GM21390 (cell line): ENCODE measurements at regions not wholly inside any gene's neighbourhood (a gene's known extent, or its start where the extent isn't known, plus 50 kb on each side); places are given as distances from the start of the nearest gene placed in this dataset.

Experiments
- ATAC-seq: cut with Tn5 transposase; IDR thresholded peaks from one replicate; pipeline ENCODE4 v1.9.1; 2021; ENCODE audit not compliant: unreplicated experiment

DNA sequence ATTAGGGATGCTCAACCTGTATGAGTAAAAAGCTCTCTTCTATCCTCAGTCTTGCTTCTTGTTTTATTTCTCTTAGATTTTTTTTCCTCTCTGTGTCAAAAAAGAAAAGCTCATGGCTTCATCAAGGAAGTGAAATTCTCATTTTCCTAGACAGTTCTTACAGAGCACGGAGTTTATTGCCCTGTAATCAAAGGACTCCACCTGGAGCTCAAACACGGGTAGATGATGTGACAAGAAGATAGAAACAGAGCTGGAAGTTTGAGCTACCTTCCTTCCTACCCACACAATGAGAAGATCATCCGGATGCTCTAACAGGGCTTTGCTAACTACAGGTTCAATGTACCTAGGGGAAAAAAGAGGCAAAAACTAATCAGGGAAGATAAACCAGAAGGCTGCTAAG, 564.8 kb downstream of the MED13L start:
- no peak for ATAC-seq

DNA sequence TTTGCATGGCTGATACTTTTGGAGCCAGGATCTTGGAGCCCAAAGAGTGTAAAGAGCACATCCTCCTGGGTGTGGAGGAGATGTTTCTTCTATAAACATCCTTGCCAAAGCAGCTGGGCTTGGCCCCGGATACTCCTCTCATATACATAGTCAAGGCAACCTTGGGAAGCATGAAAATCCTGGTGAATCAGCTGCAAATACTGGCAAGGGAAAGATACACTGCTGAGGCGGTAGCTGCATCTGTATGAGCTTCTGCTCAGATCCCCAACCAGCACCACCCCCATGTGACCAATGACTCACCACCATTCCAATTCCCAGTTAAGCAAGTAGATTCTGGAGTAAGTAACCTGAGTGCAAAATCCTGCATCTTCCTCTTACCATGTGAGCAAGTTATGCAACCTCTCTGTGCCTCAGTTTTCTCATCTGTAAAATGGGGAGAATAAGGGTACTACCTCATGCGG, 567.4 kb downstream of the MED13L start:
- ATAC-seq: no peak

DNA sequence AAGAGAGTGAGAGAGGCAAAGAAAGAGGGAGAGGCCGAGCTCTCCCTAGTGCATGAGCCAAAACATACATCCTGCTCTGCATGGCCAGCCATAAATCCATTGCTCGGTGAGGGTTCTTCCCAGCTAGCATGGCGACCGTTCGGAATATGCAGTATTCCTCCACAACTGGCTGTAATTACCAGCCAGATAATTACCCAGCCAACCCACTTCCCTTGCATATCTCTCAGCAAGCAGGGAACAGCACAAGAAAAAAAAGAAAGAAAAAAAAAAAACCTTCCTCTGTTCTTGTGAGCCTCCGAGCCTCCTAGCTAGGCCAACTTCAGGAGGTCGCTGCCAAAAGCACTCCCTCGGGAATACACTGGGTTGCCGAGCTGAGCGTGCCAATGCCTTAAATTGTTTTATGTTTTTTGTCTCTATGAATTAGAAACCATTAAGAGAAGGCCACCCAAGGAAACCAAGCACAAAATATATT, 567.9 kb downstream of the MED13L start:
- no peak for ATAC-seq

DNA sequence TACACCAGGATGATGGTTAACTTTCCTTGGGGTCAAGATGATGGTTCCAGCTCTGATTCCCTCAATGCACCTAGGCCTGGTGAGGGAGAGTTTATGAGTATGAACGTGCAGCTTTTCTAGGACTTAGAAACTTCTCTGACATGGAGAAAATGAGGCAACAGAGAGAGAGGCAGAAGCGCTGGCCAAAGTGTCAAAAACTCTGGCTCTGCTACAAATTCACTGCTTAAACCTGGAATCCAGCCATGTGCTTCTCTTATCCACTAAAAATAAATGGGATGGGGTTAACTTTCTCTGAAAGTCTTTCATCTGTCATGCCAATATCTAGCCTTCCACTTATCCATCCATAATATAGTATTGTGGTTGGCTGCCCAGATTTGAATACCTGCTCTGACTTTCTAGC, 568.7 kb downstream of the MED13L start:
- no peak for ATAC-seq

DNA sequence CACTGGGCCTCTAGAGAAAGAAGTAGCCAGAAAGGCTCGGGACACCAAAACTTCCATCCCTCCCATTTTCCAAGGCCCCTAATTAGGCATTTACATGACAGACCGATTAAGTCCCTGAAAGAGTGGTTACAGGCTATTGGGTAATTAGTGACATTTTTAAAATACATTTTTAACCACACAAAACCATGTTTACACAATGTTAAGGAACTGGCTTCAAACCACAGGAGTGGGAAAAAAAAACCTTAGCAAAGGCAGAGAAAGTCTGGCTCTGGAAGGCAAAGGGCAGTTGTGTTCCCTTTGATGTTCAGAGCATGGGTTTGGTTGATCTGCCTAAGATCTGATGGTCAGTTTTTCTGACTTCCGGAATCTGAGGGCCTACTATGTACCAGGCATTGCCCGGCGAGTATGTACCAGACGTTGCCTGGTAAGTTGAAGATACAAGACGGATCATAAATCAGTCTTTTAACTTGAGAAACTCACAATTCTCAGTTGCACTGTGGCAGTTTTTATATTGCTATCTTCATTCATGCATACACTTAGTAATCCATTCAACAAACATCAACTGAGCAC, 576.5 kb downstream of the MED13L start:
- ATAC-seq: no peak

DNA sequence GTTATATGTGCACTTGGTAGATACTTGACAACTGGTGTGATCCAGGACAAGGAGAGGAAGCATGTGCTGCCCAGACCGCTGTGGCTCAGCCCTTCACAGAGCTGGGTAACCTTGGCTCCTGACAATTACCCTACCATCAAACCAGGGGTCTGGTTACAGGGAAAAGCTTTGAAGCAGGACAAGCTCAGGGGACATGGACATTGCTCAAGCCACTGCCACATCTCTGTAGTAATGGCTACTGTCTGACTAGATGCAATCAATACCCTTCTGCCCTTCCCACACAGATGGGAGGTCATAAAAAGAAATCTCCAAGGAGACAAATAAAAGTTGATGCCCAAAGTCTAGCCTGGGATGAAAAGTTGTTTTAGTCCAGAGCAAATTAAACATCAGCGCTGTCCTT, 577.4 kb downstream of the MED13L start:
- ATAC-seq: no peak

DNA sequence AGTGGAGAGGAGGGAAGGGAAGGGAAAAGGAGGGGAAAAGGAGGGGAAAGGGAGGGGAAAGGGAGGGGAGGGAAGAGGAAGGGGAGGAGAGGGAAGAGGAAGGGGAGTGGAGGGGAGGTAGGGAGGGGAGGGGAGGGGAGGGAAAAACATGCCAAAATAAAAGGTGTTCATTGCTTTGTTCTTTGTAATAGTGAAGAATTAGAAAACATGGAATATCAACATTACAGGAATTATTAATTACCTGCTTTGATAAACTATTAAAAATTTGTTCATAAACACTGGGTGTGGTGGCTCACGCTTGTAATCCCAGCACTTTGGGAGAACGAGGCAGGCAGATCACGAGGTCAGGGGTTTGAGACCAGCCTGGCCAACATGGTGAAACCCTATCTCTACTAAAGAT, 579.2 kb downstream of the MED13L start:
- no peak for ATAC-seq

DNA sequence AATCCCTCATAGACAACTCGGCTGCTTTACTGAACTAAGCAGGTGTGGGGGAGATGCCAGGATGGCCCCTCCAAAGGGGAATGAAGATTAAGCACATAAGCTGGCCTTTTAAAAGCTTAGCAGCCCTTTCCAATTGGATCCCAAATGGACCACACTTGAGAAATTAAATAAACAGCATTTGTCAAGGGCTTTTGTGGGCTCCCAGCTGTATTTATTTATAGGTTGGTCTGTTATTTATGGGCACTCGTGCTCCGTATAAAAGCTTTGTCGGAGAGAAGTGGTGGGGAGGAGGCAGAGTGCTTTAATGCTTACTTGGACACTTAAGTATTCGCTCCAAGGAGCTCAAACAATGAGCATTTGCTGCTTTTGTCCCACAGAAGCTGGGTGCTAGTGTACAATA, 580.2 kb downstream of the MED13L start:
- ATAC-seq: no peak

DNA sequence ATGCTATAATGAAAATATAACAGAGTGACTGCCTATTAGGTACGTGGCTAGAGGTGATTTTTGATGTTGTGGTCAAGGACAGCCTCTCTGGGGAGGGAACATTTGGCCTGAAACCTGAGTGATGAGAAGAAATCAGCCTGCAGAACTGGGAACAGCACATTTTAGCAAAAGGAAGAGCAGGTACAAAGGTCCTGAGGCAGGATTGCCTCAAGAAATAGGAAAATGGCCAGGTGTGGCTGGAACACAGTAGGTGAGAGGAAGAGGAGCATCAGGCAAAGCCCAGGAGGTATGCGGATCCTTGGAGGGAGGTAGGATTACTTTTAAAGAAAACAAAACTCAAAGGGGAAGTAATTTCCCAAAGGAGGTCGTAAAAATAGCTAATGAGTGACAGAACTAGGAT, 582.9 kb downstream of the MED13L start:
- no peak for ATAC-seq

DNA sequence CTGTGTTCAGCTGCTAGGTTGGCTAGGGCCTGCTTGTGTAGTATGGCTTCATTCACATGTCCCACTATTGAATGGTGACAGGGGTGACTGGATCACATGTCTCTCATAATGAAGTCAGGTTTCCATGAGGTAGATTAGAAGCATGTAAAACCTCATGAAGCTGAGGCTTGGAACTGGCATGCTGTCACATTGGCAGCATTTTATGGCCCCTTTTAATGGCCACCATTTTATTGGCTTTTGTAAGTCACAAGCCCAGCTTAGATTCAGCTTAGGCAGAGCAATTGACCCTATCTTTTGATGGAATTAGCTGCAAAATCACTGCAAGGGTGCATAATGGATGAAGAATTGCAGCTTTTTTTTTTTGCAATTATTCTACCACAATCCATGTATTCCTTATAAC, 583.5 kb downstream of the MED13L start:
- no peak for ATAC-seq

DNA sequence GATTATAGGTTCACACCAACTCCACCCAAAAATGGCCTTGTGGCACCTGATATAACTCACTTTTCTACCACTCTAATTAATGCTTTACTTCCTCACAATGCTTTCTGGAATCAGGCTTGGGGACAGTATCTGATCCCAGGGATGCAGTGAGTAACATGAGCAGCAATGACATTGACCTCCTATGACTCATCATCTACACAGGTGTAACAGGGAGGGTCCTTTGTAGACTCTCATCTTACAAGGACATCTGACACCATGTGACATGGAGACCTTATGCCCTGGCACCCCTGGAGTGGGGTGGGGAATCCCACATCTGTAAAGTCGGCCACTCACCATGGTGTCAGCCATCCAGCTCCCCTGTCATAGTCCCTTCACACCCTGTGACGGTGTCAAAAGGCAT, 586.4 kb downstream of the MED13L start:
- no peak for ATAC-seq

DNA sequence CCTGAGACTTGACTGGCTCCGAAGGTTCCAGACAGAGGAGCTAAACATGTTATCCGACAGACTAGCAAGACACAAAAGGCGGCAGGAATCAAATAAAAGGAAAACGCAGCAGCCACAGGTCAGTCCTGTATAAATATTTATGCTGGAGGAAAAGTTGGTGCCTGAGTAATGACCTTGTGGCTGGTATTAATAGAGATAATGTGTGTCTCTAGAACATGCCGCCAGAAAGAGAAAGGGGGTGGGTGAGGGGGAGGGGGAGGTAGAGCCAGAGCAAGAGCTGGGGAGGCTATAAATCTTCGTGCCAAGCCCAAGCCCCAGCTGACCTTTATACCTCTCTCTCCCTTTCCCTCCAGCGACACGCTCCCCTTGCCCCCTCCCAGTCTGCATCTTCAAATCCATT, 590.4 kb downstream of the MED13L start:
- no peak for ATAC-seq

DNA sequence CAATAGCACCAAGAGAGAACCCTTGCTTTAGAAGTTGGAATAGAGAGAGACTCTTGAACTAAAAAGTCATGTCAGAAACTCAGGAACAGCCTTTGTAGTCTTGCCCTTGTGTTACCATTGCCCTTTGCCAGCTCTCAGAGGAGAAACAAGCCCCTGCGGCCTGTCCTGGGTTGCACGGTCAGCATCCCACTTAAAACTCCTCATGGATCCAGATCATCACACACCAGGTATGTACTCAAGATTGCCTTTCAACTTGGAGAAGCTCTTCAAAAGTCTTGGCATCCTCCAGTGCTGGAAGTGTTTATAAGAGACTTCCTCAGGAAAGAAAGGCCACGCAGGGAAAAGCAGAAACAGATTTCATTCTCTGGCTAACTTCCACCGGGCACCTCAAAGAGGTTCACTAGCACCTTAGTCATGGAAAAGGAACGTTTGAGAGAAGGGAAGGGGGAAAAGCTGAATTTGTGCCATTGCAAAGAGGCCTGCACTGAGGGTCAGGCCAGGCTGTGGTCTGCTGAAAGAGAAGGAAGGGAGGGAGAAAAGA, 594.2 kb downstream of the MED13L start:
- ATAC-seq: no peak

DNA sequence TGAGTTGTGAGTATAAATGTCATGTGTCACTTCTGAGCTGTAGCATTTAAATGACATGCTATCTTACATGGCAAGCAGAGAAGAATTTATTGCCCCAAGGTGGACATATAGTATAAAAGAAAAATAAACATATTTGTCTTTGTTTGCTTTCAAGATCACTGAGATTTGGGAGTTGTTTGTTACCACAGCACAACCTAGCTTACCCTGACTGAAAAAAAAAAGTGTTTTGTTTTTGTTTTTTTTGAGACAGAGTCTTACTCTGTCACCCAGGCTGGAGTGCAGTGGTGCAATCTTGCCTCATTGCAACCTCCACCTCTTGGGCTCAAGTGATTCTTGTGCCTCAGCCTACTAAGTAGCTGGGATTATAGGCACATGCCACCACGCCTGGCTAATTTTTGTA, 596.5 kb downstream of the MED13L start:
- ATAC-seq: no peak

DNA sequence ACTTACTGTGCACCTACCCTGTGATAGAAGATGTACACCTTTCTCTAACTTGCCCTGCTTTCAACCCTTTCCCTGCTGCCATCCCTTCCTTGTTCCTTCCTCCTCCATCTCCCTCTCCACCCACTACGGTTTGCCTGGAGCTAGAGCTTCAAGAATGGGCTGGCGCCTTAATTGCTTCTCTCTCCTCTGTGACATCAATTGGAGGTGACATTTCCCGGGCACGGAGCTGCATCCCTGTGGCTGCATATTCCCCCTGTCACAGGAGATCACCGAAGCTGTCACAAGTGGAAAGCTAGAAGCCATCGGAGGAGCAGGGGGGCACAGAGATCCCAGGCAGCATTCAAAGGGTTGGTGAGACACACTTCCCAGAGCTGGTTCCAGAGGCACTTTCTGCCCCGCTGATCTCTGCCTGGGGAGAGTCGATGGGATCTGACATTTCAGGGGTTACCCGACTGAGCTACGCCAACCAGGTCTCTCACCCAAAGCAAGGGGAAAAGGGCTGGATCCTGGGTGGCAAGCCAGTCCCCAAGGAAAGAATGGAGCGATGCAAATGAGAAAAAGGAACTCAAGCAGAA, 604.9 kb downstream of the MED13L start:
- ATAC-seq: no peak

DNA sequence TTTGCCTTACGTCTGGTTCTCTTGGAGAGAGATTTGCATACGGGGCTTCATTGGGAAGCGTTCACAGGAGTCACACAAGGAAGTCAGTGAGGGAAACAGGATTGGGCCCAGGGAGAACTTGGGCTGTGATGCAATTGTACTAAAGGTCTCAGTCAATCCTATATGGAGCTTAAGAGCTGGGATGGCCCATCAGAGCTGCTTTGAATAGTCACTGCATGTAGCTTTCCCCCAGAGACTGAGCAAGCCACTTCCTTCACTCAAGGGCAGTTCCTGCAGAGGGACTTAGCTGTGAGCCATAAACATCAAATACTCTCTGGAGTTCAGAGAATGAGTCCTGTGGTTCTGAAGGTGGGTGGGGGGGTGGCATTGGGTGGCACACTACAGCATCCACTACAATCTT, 605.4 kb downstream of the MED13L start:
- ATAC-seq: no peak

DNA sequence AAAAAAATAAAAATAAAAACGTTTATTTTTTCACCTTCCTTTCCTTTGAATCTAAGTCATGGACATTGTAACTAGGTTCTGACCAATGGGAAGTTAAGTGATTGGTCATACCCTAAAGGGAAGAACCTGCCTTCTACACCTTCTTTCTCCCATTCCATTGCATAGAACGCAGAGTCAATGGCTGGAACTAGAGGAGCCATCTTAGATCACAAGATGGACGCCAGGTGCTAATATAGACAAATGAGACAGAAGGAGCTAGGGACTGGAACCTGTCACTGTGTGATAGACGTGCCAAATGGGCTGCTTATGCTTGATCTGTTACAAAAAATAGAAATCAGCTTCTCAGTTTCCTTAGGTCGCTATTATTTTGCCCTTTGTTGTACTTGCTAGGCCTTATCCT, 606.6 kb downstream of the MED13L start:
- ATAC-seq: no peak

DNA sequence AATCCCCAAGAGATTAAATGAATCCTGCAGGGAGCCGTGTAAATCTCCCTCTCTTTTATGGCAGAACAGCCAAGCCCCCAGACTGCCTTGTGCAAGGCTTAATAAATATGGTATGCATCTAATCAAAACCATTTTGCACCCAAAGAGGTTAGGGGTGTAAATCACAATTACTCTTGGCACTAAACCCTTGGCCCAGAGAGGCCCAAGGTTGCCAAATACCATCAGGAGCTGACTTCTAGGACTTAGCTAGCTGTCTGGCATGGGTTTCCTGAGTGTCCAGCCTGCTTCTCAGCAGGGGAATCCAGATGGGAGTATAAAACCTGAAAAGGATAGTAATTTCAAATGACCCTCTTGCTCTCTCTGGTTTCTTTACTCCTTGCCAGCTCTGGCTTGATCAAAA, 610.4 kb downstream of the MED13L start:
- no peak for ATAC-seq

DNA sequence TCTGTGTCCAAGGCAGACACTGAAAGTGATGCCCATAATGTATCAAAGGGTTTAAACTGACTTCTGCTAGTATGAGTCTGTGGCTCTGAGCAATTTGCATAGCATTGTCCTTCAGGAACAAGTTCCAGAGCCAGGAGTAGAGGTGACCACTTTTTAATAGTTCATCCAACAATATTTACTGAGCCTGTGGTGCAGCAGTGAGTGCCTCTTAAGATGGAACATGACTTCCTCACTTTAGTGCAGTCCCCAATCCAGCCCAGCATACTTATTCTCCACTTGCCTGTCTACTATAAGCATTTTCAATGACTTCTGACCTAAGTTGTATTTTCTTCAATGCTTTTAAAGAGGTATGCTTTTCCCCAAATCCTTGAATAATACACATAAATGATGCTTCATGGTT, 611.3 kb downstream of the MED13L start:
- no peak for ATAC-seq

DNA sequence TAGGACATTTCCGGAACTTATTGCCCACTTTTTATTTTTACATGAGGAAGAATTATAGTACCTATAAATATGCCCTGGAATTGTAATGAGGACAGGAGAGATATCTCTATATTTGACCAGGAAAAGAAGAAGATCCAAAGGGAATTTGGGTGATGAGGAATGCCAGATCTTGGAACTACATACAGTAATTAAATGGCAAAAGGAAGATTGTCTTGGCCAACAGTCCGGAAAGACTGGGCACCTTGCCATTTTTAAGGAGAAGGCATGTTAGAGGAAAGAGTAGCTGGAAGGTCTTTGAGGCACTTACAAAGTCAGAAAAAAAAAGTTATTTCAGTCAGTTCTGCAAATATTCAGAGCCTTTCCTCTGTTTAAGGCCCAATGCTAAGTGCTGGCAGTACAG, 616.4 kb downstream of the MED13L start:
- ATAC-seq: no peak

DNA sequence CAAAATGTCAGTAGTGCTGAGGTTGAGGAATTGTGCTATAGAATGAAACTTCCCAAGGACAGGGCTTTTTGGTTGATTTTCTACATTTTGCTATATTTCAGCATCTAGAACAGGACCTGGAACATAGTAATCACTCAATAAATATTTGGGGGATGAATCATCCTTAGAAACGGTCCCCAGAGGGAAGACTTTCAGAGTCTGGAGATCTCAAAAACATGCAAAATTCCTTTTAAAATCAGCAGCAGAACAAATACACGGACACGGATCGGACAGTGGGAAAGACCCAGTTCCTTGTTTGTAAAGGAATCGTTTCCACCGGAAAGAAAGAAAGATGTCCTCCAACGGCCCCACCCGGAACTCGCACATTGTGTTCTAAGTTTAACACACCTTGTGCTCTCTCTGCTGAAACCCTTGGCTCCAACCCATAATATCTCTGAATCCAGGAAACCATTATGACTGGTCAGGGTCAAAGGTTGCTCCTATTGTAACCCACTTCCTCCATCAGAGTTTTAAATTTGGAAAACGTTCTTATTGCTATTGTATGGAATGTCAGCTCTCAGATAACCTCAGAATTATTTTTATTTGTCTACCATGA, 617.2 kb downstream of the MED13L start:
- ATAC-seq: no peak

DNA sequence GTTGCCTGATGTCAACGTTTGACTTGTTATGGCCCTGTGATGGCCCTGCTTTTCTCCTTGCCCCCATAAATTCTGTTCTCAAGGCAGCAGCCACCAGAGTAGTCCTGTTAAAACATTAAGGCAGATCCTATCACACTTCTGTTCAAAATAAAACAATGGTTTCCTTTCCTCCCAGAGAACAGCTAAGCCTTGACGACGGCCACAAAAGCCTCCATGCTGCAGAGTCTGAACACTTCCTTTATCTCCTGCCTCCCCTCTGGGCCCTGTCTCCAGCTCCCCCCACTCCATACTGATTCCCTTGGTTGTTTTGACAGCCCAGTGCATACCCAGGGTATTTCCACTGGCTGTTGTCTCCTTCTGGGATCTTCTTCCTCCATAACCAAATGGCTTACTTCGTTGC, 618.1 kb downstream of the MED13L start:
- no peak for ATAC-seq
